ENCODE measurements at regions not wholly inside any gene's neighbourhood (a gene's known extent, or its start where the extent isn't known, plus 50 kb on each side); places are given as distances from the start of the nearest gene placed in this dataset.

DNA sequence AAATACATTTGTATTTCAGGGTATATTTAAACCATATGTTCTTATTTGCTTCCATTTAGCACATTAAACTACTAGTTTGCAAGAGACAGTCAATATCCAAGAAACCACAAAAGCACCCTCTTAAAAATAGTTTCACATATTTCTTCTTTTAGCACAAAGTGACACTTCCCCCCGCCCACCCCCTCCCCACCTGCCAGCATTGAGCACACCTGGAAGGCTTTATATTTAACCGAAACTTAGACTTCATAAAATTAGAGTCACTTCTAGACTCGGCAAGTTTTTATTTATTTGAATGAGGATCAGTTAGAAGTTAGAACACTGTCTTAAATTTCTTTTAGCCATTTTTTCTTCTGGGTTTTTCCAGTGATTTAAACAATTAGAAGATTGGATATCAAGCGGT, 355.9 kb upstream of the FIGN start:
- TF ChIP-seq, protein P1, sequence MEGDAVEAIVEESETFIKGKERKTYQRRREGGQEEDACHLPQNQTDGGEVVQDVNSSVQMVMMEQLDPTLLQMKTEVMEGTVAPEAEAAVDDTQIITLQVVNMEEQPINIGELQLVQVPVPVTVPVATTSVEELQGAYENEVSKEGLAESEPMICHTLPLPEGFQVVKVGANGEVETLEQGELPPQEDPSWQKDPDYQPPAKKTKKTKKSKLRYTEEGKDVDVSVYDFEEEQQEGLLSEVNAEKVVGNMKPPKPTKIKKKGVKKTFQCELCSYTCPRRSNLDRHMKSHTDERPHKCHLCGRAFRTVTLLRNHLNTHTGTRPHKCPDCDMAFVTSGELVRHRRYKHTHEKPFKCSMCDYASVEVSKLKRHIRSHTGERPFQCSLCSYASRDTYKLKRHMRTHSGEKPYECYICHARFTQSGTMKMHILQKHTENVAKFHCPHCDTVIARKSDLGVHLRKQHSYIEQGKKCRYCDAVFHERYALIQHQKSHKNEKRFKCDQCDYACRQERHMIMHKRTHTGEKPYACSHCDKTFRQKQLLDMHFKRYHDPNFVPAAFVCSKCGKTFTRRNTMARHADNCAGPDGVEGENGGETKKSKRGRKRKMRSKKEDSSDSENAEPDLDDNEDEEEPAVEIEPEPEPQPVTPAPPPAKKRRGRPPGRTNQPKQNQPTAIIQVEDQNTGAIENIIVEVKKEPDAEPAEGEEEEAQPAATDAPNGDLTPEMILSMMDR (IDR thresholded peaks at IDR 0.05; ENCODE audit: low read depth, low read length): no peak
- TF ChIP-seq EZH2phosphoT487 (IDR thresholded peaks at IDR 0.05; ENCODE audit: low read depth): no peak
